ENCODE measurements at regions not wholly inside any gene's neighbourhood (a gene's known extent, or its start where the extent isn't known, plus 50 kb on each side); places are given as distances from the start of the nearest gene placed in this dataset.
A peak's percentile ranks its signal among the peaks of the same experiment; 100 is the strongest.
"Not testable (repeated sequence)": the region's sequence is repeated elsewhere in the genome, so short reads cannot be mapped to it uniquely, and the experiment has no call there.

DNA sequence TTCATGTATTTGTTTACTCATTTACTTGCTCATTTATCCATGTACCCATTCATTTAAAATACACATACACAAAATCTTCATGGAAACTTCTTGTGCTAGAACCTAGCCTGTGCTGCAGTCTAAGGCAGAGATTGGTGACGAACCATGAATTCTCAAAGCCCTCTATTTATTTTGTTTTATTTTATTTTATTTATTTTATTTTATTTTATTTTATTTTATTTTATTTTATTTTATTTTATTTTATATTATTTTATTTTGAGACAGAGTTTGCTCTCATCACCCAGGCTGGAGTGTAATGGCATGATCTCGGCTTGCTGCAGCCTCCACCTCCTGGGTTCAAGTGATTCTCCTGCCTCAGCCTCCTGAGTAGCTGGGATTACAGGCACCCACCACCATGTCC lies 334.9 kb upstream of the PAPPA start:
- H3K4me1 ChIP-seq (ENCODE audit: control insufficient read depth, insufficient read depth, low read length); DNase-seq; H3K27ac ChIP-seq (ENCODE audit: low read length); H3K9me3 ChIP-seq (replicated peaks; ENCODE audit: control insufficient read depth, low read depth, low read length); H3K4me3 ChIP-seq (ENCODE audit: low read length); H3K36me3 ChIP-seq (ENCODE audit: control insufficient read depth, insufficient read depth, low read length); H3K27me3 ChIP-seq (ENCODE audit: control insufficient read depth, insufficient read depth, low read length): not testable (repeated sequence)
- WGBS (ENCODE audit: insufficient coverage) = no CpG with 5 or more reads among the region's 2 CpGs

- no peak overlapping the region for H3K4me3 ChIP-seq (ENCODE audit: low read length)
- no peak overlapping the region for H3K27ac ChIP-seq (ENCODE audit: low read length)
- H3K27me3 ChIP-seq (ENCODE audit: control insufficient read depth, insufficient read depth, low read length) = no peaks in the 10 kb centered on the region
- peaks cover 2% of the 10 kb centered on the region for H3K9me3 ChIP-seq (replicated peaks; ENCODE audit: control insufficient read depth, low read depth, low read length)
- WGBS (ENCODE audit: insufficient coverage) = no CpG with 5 or more reads among the region's 1 CpG
- no peaks in the 10 kb centered on the region for H3K4me1 ChIP-seq (ENCODE audit: control insufficient read depth, insufficient read depth, low read length)
- no peaks in the 10 kb centered on the region for H3K36me3 ChIP-seq (ENCODE audit: control insufficient read depth, insufficient read depth, low read length)
- no peak for DNase-seq
These were observed 321.6 kb upstream of the PAPPA start for GRCh38 chr9:115832031-115832430.

DNA sequence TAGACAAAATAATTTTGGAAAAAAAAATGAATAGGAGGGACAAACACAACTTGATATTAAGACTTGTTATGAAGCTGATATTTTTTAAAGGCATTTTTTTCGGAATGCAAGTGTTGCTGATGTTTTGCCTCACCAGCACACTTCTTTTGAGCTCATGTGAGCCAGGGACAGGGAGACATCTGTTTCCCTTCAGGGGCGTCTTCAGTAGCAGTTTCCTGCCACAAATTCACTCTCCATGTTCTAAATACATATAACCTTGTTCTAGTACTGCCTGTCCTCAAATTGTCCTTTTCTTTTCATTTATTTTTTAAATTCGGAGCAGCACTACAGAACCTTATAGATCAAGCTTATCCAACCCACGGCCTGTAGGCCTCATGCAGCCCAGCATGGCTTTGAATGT lies 316.0 kb upstream of the PAPPA start:
- no peaks in the 10 kb centered on the region for H3K27me3 ChIP-seq (ENCODE audit: control insufficient read depth, insufficient read depth, low read length)
- H3K4me3 ChIP-seq (ENCODE audit: low read length) = no peak overlapping the region
- H3K9me3 ChIP-seq (replicated peaks; ENCODE audit: control insufficient read depth, low read depth, low read length) = peaks cover 2% of the 10 kb centered on the region
- WGBS (ENCODE audit: insufficient coverage) = 56% methylated on average over 3 of the region's 4 CpGs
- H3K4me1 ChIP-seq (ENCODE audit: control insufficient read depth, insufficient read depth, low read length) = no peaks in the 10 kb centered on the region
- H3K36me3 ChIP-seq (ENCODE audit: control insufficient read depth, insufficient read depth, low read length) = no peaks in the 10 kb centered on the region
- H3K27ac ChIP-seq (ENCODE audit: low read length) = no peak overlapping the region
- peak; percentile 56 for DNase-seq

DNA sequence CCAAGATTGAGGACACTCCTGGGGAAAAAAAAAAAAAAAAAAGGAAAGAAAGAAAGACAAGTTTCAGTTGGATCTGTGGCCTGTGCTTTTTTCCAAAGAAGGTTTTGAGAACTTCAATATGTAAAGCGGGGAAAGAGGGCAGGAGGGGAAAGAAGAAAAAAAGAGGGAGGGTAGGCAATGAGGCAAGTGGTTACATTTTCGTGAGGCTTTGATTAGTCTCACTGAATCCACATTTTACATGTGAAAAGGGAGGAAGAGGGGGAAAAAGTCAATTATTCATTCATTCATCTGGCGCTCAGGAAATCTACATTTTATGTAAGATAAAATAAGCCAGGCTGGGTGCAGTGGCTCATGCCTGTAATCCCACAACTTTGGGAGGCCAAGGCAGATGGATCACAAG lies 315.2 kb upstream of the PAPPA start:
- DNase-seq = no peak
- Histone ChIP-seq H3K27me3 (ENCODE audit: control insufficient read depth, insufficient read depth, low read length) (no peaks in the 10 kb centered on the region), H3K36me3 (ENCODE audit: control insufficient read depth, insufficient read depth, low read length) (no peaks in the 10 kb centered on the region), H3K27ac (ENCODE audit: low read length) (no peak overlapping the region), H3K9me3 (replicated peaks; ENCODE audit: control insufficient read depth, low read depth, low read length) (peaks cover 2% of the 10 kb centered on the region), H3K4me1 (ENCODE audit: control insufficient read depth, insufficient read depth, low read length) (no peaks in the 10 kb centered on the region), H3K4me3 (ENCODE audit: low read length) (no peak overlapping the region)
- no CpG with 5 or more reads among the region's 3 CpGs for WGBS (ENCODE audit: insufficient coverage)

- not testable (repeated sequence) for H3K9me3 ChIP-seq (replicated peaks; ENCODE audit: control insufficient read depth, low read depth, low read length); H3K4me3 ChIP-seq (ENCODE audit: low read length); H3K27ac ChIP-seq (ENCODE audit: low read length); H3K27me3 ChIP-seq (ENCODE audit: control insufficient read depth, insufficient read depth, low read length); H3K36me3 ChIP-seq (ENCODE audit: control insufficient read depth, insufficient read depth, low read length); H3K4me1 ChIP-seq (ENCODE audit: control insufficient read depth, insufficient read depth, low read length); DNase-seq
- WGBS (ENCODE audit: insufficient coverage) = 100% methylated on average over 1 of the region's 8 CpGs
These were observed 309.2 kb upstream of the PAPPA start for GRCh38 chr9:115844433-115844832.

- DNase-seq = no peak
- Histone ChIP-seq H3K27me3 (ENCODE audit: control insufficient read depth, insufficient read depth, low read length) (no peaks in the 10 kb centered on the region), H3K27ac (ENCODE audit: low read length) (no peak overlapping the region), H3K4me3 (ENCODE audit: low read length) (no peak overlapping the region), H3K9me3 (replicated peaks; ENCODE audit: control insufficient read depth, low read depth, low read length) (no peaks in the 10 kb centered on the region), H3K4me1 (ENCODE audit: control insufficient read depth, insufficient read depth, low read length) (no peaks in the 10 kb centered on the region), H3K36me3 (ENCODE audit: control insufficient read depth, insufficient read depth, low read length) (no peaks in the 10 kb centered on the region)
- no CpG with 5 or more reads among the region's 3 CpGs for WGBS (ENCODE audit: insufficient coverage)
These were observed 307.8 kb upstream of the PAPPA start for GRCh38 chr9:115845648-115846312.

DNA sequence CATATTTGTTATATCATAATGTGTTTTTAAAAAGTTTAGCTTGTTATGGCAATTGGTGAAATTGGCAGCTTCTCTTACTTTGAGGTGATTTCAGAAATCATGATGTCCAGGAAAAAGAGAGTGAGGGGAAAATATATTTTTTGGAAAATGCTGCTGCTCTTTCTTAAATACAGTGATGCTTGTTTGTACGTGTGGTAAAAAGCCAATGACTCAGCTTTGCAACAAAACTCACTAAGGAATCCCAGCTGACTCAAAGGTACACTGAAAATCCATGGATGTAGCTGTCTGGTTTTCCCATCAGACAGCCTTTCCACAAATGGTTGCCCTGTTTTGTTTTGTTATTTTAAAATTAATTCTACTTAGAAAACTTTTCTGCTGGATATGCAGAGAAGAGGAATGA lies 306.4 kb upstream of the PAPPA start:
- Histone ChIP-seq H3K9me3 (replicated peaks; ENCODE audit: control insufficient read depth, low read depth, low read length) (no peaks in the 10 kb centered on the region), H3K27ac (ENCODE audit: low read length) (no peak overlapping the region), H3K4me1 (ENCODE audit: control insufficient read depth, insufficient read depth, low read length) (no peaks in the 10 kb centered on the region), H3K36me3 (ENCODE audit: control insufficient read depth, insufficient read depth, low read length) (no peaks in the 10 kb centered on the region), H3K27me3 (ENCODE audit: control insufficient read depth, insufficient read depth, low read length) (no peaks in the 10 kb centered on the region), H3K4me3 (ENCODE audit: low read length) (no peak overlapping the region)
- no CpG with 5 or more reads among the region's 1 CpG for WGBS (ENCODE audit: insufficient coverage)
- DNase-seq = peak; percentile 70

- H3K27ac ChIP-seq (ENCODE audit: low read length) = no peak overlapping the region
- DNase-seq = no peak
- no peaks in the 10 kb centered on the region for H3K9me3 ChIP-seq (replicated peaks; ENCODE audit: control insufficient read depth, low read depth, low read length)
- H3K27me3 ChIP-seq (ENCODE audit: control insufficient read depth, insufficient read depth, low read length) = no peaks in the 10 kb centered on the region
- H3K4me1 ChIP-seq (ENCODE audit: control insufficient read depth, insufficient read depth, low read length) = no peaks in the 10 kb centered on the region
- no peak overlapping the region for H3K4me3 ChIP-seq (ENCODE audit: low read length)
- no CpG with 5 or more reads among the region's 3 CpGs for WGBS (ENCODE audit: insufficient coverage)
- H3K36me3 ChIP-seq (ENCODE audit: control insufficient read depth, insufficient read depth, low read length) = no peaks in the 10 kb centered on the region
These were observed 303.7 kb upstream of the PAPPA start for GRCh38 chr9:115849679-115850412.

DNA sequence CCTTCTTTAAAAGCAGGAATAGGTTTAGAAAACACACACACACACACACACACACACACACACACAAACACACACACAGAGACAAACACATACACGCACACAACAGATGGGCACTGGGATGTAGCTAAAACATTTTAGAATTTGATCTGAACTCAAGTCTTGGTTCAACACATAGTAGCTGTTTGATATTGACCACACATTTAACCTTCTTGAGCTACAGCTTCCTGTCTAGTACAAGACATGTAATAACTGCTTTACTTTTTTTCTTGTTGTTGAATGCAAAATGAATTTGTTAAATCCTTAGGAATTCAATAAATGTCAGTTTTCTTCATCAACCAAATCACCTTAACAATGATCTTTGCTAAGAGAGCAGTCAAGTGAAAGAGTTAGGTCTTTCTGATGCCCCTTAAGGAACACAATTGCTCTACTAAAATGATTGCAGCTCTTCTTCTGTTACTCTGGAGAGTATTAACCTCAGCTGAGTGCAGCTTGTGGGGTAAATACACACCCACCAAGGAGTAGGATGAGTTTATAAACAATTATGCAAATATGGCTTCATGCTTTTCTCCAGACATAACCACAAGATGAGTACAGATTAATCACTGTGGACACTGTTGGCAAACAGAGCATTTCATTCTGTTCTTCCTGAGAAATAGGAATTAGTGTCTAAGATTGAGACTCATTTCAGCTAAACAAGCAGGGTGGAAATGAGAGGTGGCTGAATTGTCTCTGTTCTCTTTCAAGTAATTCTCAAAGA lies 302.9 kb upstream of the PAPPA start:
- Histone ChIP-seq H3K4me1 (ENCODE audit: control insufficient read depth, insufficient read depth, low read length) (no peaks in the 10 kb centered on the region), H3K27ac (ENCODE audit: low read length) (no peak overlapping the region), H3K9me3 (replicated peaks; ENCODE audit: control insufficient read depth, low read depth, low read length) (no peaks in the 10 kb centered on the region), H3K36me3 (ENCODE audit: control insufficient read depth, insufficient read depth, low read length) (no peaks in the 10 kb centered on the region), H3K27me3 (ENCODE audit: control insufficient read depth, insufficient read depth, low read length) (no peaks in the 10 kb centered on the region), H3K4me3 (ENCODE audit: low read length) (no peak overlapping the region)
- no peak for DNase-seq
- no CpG with 5 or more reads among the region's 1 CpG for WGBS (ENCODE audit: insufficient coverage)

- DNase-seq = no peak
- Histone ChIP-seq H3K9me3 (replicated peaks; ENCODE audit: control insufficient read depth, low read depth, low read length) (no peaks in the 10 kb centered on the region), H3K36me3 (ENCODE audit: control insufficient read depth, insufficient read depth, low read length) (no peaks in the 10 kb centered on the region), H3K4me3 (ENCODE audit: low read length) (no peak overlapping the region), H3K27me3 (ENCODE audit: control insufficient read depth, insufficient read depth, low read length) (no peaks in the 10 kb centered on the region), H3K4me1 (ENCODE audit: control insufficient read depth, insufficient read depth, low read length) (no peaks in the 10 kb centered on the region), H3K27ac (ENCODE audit: low read length) (no peak overlapping the region)
These were observed 298.0 kb upstream of the PAPPA start for GRCh38 chr9:115855458-115856133.

Data from muscle of leg (tissue), 3 donors.